NCI-H345 treated with DMSO at 0.1 percent for 48 hours (cell line): ENCODE measurements at regions not wholly inside any gene's neighbourhood (a gene's known extent, or its start where the extent isn't known, plus 50 kb on each side); places are given as distances from the start of the nearest gene placed in this dataset.
A peak's percentile ranks its signal among the peaks of the same experiment; 100 is the strongest.
"Not testable (repeated sequence)": the region's sequence is repeated elsewhere in the genome, so short reads cannot be mapped to it uniquely, and the experiment has no call there.

Experiments used
- DNase-seq: peaks from one replicate; lab custom pipeline; 2025; ENCODE audit not compliant: unreplicated experiment; lab: John Stamatoyannopoulos, UW

DNA sequence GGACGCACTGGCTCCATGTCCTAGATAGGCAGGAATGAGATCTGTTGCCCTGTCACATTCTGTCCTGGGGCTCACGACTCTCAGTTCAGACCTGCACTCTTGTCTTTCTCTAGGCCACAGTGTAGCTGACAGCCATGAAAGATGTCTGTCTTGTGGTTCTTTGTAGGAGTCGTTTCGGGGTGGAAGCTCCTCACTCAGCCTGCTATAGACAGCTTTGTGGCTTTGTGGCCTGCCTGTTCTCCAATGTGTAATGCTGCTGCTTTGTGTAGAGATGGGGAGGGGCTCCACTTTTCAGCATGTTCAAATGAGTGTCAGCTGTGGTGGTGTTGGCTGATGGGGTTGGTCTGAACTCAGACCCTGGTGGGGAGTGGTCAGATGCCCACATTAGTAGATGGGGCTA is 410.7 kb downstream of the ACTR3B start:
- DNase-seq = no peak

DNA sequence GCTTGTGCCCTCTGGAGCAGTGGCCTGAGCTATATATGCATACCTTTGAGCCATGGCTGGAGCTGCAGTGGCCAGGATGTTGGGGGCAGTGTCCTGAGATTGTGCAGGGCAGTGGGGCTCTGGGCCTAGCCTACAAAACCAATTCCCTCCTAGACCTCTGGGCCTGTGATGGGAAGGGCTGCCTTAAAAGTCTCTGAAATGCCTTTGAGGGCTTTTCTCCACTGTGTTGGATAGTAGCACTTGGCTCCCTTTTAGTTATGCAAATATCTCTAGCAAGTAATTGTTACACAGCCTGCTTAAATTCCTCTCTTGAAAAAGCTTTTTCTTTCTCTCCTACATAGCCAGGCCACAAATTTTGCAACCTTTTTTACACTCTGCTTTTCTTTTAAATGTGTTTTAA is 426.4 kb downstream of the ACTR3B start:
- no peak for DNase-seq

DNA sequence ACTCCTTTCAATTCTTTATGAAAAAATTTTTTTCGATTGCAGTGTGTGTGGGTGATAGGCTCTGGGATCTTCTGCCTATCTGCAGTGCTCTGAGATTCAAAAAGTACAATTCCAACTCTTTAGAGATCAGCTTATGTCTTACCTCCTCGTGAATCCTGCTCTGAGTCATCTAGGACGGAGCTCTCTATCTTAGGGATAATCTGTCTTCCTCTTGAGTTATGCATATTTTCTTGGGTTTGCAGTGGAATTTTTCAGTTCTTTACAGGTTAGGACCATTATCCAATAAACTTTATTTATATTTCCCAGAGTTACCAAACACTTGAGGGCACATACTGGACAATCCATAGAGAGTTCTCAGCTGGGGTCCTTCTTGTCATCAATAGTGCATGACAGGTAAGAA is 428.6 kb downstream of the ACTR3B start:
- no peak for DNase-seq

DNA sequence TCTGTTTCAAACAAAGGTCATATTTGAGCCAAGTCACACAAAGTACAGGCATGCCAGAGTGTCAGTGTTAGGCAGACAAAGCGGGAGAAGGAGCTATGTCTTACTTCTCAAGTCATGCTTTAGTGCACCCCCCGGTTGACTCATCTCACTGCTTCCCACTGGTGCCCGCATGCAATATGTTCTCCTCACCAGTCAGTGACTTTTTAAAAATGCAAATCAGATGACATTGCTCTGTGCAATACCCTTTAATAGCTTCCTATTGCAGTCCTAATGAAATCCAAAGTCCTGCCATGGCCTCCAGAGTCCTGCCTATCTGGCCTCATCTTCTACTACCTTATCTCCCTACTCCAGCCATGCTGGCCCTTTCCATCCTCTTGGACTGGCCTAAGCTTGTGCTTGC is 429.1 kb downstream of the ACTR3B start:
- no peak for DNase-seq

DNA sequence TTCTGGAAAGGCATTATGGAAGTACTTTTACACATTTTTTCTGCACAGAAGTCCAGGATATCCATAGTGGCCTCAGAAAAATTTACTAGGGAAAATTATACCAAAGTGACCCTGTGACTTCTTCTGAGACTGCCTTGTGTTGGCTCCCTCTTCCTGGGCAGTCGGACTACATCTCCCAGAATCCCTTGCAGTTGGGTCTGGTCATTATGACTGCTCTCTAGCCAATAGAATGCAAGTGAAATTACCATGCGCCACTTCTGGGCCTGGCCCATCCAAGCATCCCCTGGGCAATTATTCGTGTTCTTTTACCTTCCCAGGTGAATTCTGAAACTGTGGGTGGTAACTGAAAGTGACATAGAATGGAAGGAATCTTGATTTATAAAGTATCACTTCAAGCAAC is 430.9 kb downstream of the ACTR3B start:
- no peak for DNase-seq

DNA sequence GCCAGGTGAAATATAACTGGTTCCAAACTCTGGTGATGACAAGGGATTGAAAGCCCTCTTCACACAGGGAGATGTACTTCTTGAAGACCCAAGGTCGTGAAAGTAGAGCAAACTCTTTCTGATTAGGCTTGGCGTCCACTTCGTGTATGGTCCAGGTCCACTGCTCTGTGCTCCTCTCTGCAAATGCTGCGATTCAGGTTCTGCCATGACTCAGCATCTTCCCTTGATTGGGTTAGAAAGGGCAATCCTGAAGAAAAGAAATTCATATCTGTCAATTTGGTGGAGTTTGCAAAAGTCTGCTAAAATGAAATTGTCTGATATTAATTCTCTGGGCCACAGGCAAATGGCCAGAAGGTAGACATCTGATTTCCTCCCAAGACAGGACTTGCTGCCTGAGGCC is 431.4 kb downstream of the ACTR3B start:
- no peak for DNase-seq

DNA sequence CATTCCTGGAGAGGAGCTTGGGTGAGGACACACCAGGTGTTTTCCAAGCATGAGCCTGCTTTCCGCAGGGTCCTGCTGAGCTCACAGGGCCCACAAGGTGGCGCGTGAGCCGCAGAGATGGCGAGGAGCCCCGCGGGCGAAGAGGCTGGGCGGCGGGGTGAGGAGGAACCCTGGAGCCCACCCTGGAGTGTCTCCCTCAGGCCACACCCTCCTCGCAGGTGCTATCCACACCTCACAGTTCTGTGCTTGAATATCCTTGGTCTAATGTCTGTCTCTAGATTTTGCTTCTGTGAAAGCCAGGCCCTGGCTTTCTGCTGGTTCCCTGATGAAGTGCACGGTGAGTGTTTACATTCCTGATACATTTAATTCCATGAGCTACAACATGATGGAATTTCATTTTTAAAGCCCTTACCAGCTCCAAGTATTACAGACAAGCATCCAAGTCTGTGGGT is 433.6 kb downstream of the ACTR3B start:
- no peak for DNase-seq

DNA sequence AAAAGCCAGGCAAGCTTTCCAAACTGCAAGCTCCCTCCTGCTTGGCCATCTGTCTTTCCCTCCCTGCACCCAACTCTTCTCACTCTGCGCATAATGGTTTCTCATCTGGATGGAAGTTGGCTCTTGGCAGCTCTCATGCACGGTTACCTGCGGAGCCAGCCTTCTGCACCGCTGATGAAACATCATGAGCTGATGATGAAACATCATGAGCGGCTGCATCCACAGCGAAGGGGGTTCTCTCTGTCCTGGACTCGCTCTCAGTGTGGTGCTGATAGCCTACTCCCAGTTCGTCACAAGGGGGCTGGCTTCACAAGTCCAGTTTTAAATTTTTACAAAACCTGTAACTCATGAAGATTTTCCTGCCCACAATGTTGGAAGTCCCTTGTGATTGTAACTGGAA is 457.5 kb downstream of the ACTR3B start:
- DNase-seq = no peak

DNA sequence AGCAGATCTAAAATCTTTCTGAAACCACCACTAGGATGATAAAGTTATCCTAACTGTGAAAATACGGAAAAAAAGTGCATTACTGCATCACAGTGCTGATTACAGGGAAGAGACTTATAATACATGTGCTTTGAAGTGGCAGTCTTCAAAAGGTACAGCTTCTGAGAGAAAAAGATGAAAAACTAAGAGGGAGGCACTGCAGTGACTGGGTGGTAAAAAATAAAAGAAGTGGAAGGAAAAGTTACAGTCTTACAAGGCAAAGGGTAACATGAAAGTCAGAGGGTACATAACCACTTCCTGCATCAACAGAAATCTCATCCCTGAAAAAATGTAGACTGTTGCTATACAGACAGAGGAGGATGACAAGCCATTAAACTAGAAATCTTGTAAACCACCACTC is 465.3 kb downstream of the ACTR3B start:
- DNase-seq = no peak

DNA sequence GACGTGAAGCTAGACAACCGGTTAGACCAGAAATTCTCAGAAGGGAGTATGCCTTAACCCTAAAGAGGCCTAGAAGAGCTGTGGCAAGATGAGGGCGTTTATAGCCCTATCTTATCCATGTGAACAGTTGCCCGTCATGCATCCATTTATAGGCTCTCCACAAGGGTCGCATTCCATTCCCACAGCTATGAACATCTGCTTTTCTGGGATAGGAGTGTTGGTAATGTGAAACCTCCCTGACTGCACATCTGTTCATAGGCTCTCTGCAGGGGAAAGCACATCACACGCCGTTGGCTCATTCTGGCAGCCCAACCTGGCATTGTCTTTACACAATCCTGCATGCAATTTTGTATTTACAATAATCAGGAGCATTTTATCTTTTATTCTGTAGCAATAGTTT is 485.6 kb downstream of the ACTR3B start:
- DNase-seq = not testable (repeated sequence)

DNA sequence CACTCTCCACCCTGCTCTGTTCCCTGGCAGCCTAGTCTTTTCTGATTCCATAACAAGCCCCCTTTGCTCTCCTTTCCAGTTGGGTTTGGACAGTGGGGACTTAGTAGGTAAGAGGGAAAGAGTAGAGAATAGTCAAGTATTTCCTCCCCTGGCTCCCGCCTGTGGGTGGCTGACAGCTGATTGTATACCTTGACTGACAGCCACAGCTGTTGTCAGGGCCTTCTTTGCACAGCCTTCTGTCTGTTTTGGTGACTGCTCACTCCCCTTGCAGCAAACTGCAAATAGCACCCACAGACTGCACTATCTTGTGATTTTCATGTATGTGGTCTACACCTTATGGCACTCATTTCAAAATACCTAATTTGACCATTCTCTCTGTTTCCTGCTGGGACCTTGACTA is 486.3 kb downstream of the ACTR3B start:
- no peak for DNase-seq

DNA sequence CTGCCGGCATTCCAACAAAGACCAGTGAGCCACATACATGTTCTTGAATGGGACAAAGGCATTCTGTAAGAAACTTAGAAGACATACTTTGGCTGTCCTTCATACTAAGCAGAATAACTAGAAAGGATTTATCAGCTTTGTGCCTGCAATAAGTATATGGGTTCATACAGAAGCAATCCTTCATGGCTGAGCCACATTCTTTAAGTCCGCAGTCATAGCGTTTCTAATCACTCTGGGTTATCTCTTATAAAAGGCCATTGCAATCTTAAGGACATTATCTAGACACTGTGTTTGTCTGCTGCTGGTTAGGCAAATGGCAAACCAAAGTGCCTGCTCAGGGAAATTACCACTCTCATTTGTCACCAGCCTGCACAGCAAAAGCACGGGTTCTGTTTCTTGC is 488.4 kb downstream of the ACTR3B start:
- DNase-seq = no peak

DNA sequence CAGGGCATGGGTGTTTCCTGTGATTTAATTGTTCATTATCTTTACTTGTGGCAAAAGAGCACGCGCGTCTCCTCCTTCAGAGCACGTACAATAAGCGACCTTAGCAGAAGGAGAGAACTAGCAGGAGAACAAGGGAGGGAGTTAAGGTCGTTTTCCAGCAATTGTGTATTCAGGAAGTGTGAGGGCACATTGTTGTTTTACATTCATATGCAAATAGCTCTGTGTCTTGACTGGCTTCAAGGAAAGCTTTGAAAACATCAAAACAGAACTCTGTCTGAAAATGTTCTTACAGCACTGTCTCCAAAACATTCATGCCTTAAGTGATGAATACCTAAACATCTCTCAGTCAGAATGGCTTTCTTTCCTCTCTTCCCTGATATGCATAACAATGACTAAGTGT is 499.1 kb downstream of the ACTR3B start:
- no peak for DNase-seq

DNA sequence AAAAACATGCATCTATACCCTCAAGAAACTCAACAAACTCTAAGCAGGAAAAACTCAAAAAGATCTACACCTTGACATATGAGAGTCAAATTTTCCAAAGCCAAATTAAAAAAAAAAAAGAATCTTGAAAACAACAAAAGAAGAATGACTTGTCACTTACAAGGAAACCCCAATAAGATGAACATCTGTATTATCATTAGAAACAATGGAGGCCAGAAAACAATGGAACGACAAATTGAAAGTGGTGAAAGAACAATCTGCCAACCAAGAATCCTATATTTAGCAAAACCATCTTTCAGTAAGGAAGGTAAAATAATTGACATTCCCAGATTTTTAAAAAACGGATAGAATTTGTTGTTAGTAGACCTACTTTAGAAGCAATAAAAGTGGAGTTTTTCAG is 516.8 kb downstream of the ACTR3B start:
- DNase-seq = no peak

DNA sequence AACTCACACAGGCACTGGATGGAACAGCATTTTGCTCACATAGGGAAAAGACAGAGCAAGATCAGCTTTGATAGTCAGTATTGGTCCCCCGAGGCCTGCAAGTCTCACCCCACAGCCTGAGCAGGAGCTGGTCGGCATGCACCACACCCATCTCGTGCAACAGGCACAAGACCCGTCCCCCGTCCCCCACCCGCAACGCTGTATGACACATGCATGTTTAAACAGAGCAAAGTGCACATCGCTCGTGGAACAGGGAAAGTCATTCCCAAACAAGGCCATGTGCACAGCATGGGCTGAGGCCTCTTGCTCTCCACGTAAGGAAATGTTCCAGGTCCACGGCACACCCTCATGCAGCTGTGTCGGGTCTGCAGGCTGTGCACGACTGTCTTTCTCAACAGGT is 527.2 kb downstream of the ACTR3B start:
- DNase-seq = no peak

DNA sequence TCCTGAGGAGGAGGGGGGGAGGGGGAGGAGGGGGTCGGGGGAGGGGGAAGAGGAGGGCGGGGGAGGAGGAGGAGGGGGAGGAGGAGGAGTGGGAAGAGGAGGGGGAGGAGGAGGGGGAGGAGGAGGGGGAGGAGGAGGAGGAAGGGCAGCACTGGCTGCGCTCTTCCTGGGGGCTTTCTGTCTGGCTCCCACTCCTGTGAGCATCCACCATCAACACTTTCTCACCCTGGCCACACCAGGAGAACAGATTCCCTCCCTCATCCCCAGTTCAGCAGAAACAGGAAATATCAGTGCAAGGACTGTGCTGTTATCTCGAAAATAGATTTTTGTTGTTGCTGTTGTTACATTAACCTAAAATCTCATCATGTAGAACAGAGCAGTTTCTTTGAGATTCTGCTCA is 530.5 kb downstream of the ACTR3B start:
- DNase-seq = no peak

DNA sequence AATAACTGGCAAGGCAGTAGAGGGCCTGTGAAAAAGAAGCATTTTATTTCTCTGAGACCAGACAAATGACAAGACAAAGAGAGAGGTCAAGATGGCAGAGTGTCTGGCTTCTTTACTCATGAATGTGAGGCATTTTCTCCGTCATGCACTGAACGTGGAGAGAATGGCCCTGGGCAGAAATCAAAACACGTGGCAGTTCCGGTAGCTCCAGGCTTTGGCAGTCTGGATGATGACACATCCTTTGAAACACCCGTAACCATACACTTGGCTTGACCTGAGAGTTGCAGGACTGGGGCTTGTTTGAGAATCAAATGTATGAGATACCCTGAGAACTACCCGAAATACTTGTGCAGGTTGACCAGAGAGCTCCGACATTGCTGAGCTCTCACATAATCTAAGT is 537.6 kb downstream of the ACTR3B start:
- DNase-seq = no peak

DNA sequence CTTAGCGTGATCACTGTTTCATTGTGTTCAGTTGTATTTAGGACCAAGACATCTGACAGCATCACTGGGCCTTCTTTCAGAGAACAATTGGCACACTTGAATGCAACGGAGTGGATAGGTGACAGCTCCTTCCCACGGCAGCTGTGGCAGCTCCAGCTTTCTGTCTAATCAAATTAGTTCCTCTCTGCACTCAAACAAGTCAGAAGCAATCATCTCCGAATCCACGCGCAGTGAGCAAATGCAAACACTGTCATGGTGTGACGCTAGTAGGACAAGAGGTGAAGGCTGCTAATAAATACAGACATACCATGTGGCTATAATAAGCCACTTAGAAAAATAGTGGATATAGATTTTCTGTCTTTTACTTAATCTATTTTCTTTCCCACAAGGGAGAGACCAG is 542.4 kb downstream of the ACTR3B start:
- DNase-seq = no peak

DNA sequence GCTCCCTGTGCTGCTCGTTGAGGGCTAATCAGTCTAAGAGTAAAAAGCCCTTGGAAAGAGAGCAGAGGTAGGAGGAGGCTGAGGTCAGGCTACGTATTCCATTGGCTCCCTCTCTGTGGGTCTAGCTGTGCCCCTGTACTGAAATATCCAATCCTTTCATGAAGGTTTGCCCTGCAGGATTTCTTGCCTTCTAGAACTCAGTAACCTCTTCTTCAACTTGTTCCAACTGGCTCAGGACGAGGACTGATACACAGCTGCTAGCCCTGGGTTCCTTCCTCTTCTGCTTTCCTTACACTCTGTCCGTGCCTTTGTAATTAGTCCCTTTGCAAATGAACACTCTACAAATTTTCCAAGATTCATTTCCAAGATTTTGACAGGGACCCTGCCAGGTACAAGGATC is 560.5 kb downstream of the ACTR3B start:
- no peak for DNase-seq

DNA sequence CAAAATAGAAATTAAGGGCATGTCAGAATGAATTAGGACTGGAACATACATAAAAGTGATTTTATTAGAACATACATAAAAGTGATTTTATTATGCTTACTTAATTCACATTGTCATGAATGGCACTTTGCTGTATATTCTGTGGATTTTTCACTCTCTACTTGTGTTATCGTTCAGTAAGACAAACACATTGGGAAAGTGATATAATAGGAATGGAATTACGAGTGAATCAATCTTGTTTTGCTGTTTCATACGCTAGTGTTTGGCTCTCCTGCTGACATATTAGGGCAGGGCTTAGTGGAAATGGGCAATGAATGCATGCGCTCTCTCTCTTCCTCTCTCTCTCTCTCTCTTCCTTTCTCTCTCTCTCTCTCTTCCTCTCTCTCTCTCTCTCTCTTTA is 561.1 kb downstream of the ACTR3B start:
- DNase-seq = no peak

DNA sequence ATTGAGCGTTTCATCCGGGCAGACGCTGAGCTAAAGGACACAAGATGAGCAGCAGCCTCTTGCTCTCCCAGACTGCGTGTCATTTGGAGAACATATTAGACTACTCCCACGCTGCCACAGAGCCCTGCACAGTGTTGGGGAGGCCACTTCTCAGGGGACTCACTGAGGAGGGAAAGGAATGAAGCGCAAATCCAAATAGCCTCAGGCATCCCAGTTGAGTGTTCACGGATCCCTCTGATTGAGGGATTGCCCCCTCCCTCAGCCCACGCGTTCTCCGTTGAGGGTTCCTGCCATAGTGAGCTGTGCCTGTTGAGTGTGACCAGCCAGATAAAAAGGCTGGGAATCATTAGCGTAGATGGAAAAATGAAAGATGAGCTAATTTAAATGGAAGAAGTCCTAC is 563.4 kb downstream of the ACTR3B start:
- DNase-seq = peak; percentile 8

DNA sequence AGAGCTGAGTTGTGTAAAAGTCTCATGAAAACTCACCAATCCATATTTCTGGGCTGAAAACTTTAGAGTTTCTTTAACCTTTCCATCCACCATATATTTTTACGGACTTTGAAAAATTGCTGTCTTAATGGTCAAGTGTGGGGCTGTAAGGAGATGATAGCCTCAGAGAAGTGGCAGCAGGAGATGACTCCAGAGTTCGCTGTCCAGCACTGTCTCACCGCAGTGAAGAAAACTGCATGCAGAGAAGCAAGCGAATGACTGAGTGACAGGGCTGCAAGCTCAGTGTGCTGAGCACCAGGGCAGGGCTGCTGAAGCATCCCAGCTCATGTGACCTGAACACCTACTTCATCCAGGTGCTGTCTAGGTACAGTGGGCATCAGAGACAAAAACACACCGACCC is 564.5 kb downstream of the ACTR3B start:
- no peak for DNase-seq

DNA sequence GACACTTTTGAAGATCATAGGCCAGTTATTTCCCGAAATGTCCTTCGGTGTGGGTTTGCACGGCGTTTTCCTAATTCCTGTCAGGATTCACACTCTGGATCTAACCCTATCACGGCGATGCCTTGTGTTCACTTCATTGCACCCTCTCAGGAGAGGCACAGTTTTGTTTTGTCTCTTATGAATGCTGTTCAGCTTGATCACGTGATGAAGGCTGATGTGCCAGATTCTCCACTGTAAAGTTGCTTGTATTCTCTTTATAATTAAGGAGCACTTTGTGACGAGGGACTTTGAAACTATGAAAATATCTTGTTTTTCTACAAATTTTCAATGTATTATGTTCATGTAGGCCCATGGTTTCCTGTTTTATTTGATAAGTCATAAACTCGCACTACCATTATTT is 568.1 kb downstream of the ACTR3B start:
- no peak for DNase-seq

DNA sequence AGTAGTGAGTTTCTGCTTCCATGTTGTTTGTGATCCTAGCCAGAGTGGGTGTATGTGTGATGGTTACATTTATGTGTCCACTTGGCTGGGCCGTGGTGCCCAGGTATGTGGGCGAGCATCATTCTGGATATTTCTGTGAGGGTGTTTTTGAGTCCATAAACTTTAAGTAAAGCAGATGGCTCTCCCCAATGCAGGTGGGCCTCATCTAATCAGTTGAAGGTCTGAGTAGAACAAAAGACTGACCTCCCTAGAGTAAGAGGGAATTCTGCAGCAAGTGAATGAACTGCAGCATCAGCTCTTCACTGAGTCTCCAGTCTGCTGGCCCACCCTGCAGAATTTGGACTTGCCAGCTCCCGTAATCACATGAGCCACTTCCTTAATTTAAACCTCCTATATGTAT is 571.9 kb downstream of the ACTR3B start:
- no peak for DNase-seq
